Femur (tissue), 1 donor: ENCODE measurements at regions not wholly inside any gene's neighbourhood (a gene's known extent, or its start where the extent isn't known, plus 50 kb on each side); places are given as distances from the start of the nearest gene placed in this dataset.
"Not testable (repeated sequence)": the region's sequence is repeated elsewhere in the genome, so short reads cannot be mapped to it uniquely, and the experiment has no call there.

Source experiments
- DNase-seq: peaks from one replicate; pipeline ENCODE4 v3.0.0-alpha.2; 2017

GRCh38 chr18:68219274-68219673 is 495.6 kb downstream of the TMX3 start:
- DNase-seq = no peak

- DNase-seq = no peak
These were observed 499.0 kb downstream of the TMX3 start for GRCh38 chr18:68215931-68216330.

- no peak for DNase-seq
These were observed 528.9 kb downstream of the TMX3 start for GRCh38 chr18:68186039-68186438.

- no peak for DNase-seq
These were observed 533.0 kb downstream of the TMX3 start for GRCh38 chr18:68181956-68182355.

GRCh38 chr18:68179811-68180210 is 535.1 kb downstream of the TMX3 start:
- DNase-seq = no peak

GRCh38 chr18:68178921-68179320 is 536.0 kb downstream of the TMX3 start:
- no peak for DNase-seq

- no peak for DNase-seq
These were observed 536.9 kb downstream of the TMX3 start for GRCh38 chr18:68177807-68178702.

- DNase-seq = no peak
These were observed 538.0 kb downstream of the TMX3 start for GRCh38 chr18:68176901-68177300.

- DNase-seq = no peak
These were observed 541.9 kb downstream of the TMX3 start for GRCh38 chr18:68172842-68173549.

GRCh38 chr18:68164909-68165308 is 550.0 kb downstream of the TMX3 start:
- DNase-seq = no peak

GRCh38 chr18:68153821-68154220 is 561.1 kb downstream of the TMX3 start:
- not testable (repeated sequence) for DNase-seq

GRCh38 chr18:68152770-68153169 is 562.1 kb downstream of the TMX3 start:
- DNase-seq = no peak

GRCh38 chr18:68150961-68151360 is 563.9 kb downstream of the TMX3 start:
- DNase-seq = no peak

- no peak for DNase-seq
These were observed 566.0 kb downstream of the TMX3 start for GRCh38 chr18:68148863-68149262.

- no peak for DNase-seq
These were observed 567.2 kb downstream of the TMX3 start for GRCh38 chr18:68147728-68148127.

- no peak for DNase-seq
These were observed 593.1 kb downstream of the TMX3 start for GRCh38 chr18:68121826-68122225.

GRCh38 chr18:68121308-68121707 is 593.6 kb downstream of the TMX3 start:
- no peak for DNase-seq

- no peak for DNase-seq
These were observed 598.5 kb upstream of the DSEL start for GRCh38 chr18:68114989-68115388.

GRCh38 chr18:68104036-68104435 is 587.5 kb upstream of the DSEL start:
- DNase-seq = no peak

GRCh38 chr18:68103561-68103960 is 587.0 kb upstream of the DSEL start:
- DNase-seq = no peak

- no peak for DNase-seq
These were observed 585.6 kb upstream of the DSEL start for GRCh38 chr18:68102117-68102516.

GRCh38 chr18:68098655-68099054 is 582.1 kb upstream of the DSEL start:
- no peak for DNase-seq

GRCh38 chr18:68086481-68086880 is 570.0 kb upstream of the DSEL start:
- DNase-seq = no peak

- no peak for DNase-seq
These were observed 568.7 kb upstream of the DSEL start for GRCh38 chr18:68085251-68085650.
